ENCODE measurements at regions not wholly inside any gene's neighbourhood (a gene's known extent, or its start where the extent isn't known, plus 50 kb on each side); places are given as distances from the start of the nearest gene placed in this dataset.

- no peak overlapping the region for H2AFZ ChIP-seq (ENCODE audit: low read depth, low read length)
- TF ChIP-seq MCM2 (IDR thresholded peaks at IDR 0.05; ENCODE audit: low read depth): no peak
- TF ChIP-seq ZBTB34 (CRISPR knock-in tag; IDR thresholded peaks at IDR 0.05): no peak
- no peak for TF ChIP-seq SIN3B (IDR thresholded peaks at IDR 0.05; ENCODE audit: low read depth)
- no peak for TF ChIP-seq POLR3G (IDR thresholded peaks at IDR 0.05; ENCODE audit: extremely low read depth, insufficient read length, insufficient replicate concordance)
- no peak for TF ChIP-seq PTRF (tag; IDR thresholded peaks at IDR 0.05)
- TF ChIP-seq ZNF717 (CRISPR knock-in tag; IDR thresholded peaks at IDR 0.05): no peak
- TF ChIP-seq SMARCB1 (IDR thresholded peaks at IDR 0.05; ENCODE audit: insufficient read length, low read depth): no peak
- TF ChIP-seq ZNF324 (CRISPR knock-in tag; IDR thresholded peaks at IDR 0.05): no peak
- TF ChIP-seq CHD2 (IDR thresholded peaks at IDR 0.05; ENCODE audit: low read depth, low read length): no peak
- no peak for TF ChIP-seq NONO (IDR thresholded peaks at IDR 0.05; ENCODE audit: low read depth in 2 of 2, low read length in 1 of 2)
- no peak for TF ChIP-seq ZNF280A (IDR thresholded peaks at IDR 0.05; ENCODE audit: low read depth, partially characterized antibody)
- no peak for TF ChIP-seq ILK (tag; IDR thresholded peaks at IDR 0.05; ENCODE audit: borderline replicate concordance, low read depth)
- no peak for TF ChIP-seq ATF7 (IDR thresholded peaks at IDR 0.05)
- no peak for TF ChIP-seq PCBP2 (IDR thresholded peaks at IDR 0.05; ENCODE audit: low read depth, low read length, poor library complexity, severe bottlenecking)
- TF ChIP-seq FUS (optimal IDR thresholded peaks at IDR 0.05; ENCODE audit: low read depth, low read length): no peak
- TF ChIP-seq C11orf30 (IDR thresholded peaks at IDR 0.05; ENCODE audit: low read depth): no peak
- no peak for TF ChIP-seq ZNF175 (CRISPR knock-in tag; IDR thresholded peaks at IDR 0.05; ENCODE audit: low read depth)
- no peak for TF ChIP-seq ZNF277 (CRISPR knock-in tag; IDR thresholded peaks at IDR 0.05; ENCODE audit: borderline replicate concordance)
- no peak for TF ChIP-seq FOSL1 (tag; conservative IDR thresholded peaks at IDR 0.05)
- H3K4me2 ChIP-seq (ENCODE audit: insufficient read depth, low read length): no peak overlapping the region
- no peak overlapping the region for H3K4me3 ChIP-seq
- H3K9ac ChIP-seq (ENCODE audit: insufficient read depth in 1 of 2, low read depth in 2 of 2, low read length in 2 of 2): no peak overlapping the region
- no peak overlapping the region for H3K27ac ChIP-seq (ENCODE audit: extremely low read depth, low read depth, low read length)
- FAIRE-seq: no peak
- no peak for DNase-seq (ENCODE audit: extremely low read depth in 1 of 4, low spot score in 3 of 4)
- H3K9me1 ChIP-seq (ENCODE audit: control insufficient read depth, insufficient read depth, low read length): no peaks in the 10 kb centered on the region
- H3K36me3 ChIP-seq (ENCODE audit: control insufficient read depth, insufficient read depth, low read length): no peaks in the 10 kb centered on the region
- no peaks in the 10 kb centered on the region for H3K4me1 ChIP-seq (replicated peaks in 1 of 2; ENCODE audit: control insufficient read depth in 2 of 2, insufficient read depth in 2 of 2, low read length in 2 of 2)
- intact Hi-C loops (cut with micrococcal nuclease) (no loop called here), in situ Hi-C loops (cut with MboI) (no loop called here)
- ChIA-PET CTCF (ENCODE audit: low intra/inter-chr PET ratio) (interaction anchor here (0.6 kb wide), 1 partner anchor 423 kb away, joined by 3 read pairs; no protein-coding TSS in a partner anchor), POLR2A (no interaction called here)
- ATAC-seq: no peak
- H3K9me3 ChIP-seq (replicated peaks; ENCODE audit: control insufficient read depth, insufficient read depth, low read depth, low read length): no peaks in the 10 kb centered on the region
- no peaks in the 10 kb centered on the region for H3K27me3 ChIP-seq (ENCODE audit: control insufficient read depth in 2 of 2, insufficient read depth in 2 of 2, low read length in 2 of 2)
- no peaks in the 10 kb centered on the region for H4K20me1 ChIP-seq (replicated peaks; ENCODE audit: control insufficient read depth, insufficient read depth, low read length)
- H3K79me2 ChIP-seq (ENCODE audit: control insufficient read depth, insufficient read depth, low read length): no peaks in the 10 kb centered on the region
- 0% methylated on average over 1 of the region's 1 CpG for WGBS (ENCODE audit: insufficient coverage, low coverage, missing lambda C conversion rate)
- no TSS peak for BruUV-seq (replicated peaks)
Observed at GRCh38 chr12:98319716-98320425, 195.5 kb upstream of the TMPO start.

Data from K562 (cell line).